ENCODE measurements at regions not wholly inside any gene's neighbourhood (a gene's known extent, or its start where the extent isn't known, plus 50 kb on each side); places are given as distances from the start of the nearest gene placed in this dataset.
"Not testable (repeated sequence)": the region's sequence is repeated elsewhere in the genome, so short reads cannot be mapped to it uniquely, and the experiment has no call there.

- DNase-seq; in situ Hi-C loops (cut with HindIII; ENCODE audit: low pct_ligation_motif_present, low pct_unique_long_range_greater_than_20kb, low sequenced_read_pairs): not testable (repeated sequence)
These were observed 355.1 kb upstream of the TNC start for GRCh38 chr9:115473032-115473431.

DNA sequence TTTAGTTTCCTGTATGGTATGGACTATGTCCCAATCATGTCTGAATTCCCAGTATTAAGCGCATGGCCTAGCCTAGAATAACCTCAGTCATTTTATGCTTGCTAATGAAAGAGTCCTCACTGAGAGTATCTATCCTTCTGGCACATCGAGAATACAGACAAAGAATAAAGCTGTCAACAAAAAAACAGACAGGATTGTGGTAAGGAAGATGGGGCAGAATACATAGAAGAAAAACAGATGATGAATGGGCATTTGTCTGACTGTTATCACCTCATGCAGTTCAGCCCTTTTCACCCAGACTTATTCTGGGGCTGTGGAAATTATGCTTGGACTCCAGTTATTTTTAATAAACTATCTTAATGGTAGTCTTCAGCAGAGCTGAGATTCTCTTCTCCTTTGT is 363.8 kb upstream of the TNC start:
- in situ Hi-C loops (cut with HindIII; ENCODE audit: low pct_ligation_motif_present, low pct_unique_long_range_greater_than_20kb, low sequenced_read_pairs), result no loop called here
- DNase-seq, result no peak

DNA sequence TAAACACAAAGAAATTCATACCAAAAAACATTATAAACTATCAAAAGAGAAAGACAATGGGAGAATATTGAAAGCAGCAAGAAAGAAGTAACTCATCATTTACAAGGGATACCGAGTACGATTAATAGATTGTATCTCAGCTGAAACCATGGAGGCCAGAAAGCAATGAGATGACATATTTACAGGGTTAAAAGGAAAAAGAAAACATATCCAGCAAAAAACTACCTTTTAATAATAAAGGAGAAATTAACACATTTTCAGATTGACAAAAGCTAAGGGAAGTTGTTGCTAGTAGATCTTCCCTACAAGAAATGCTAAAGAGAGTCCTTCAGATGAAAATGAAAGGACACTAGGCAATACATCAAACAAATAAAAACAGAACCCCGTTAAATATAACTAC is 364.8 kb upstream of the TNC start:
- DNase-seq, result no peak
- in situ Hi-C loops (cut with HindIII; ENCODE audit: low pct_ligation_motif_present, low pct_unique_long_range_greater_than_20kb, low sequenced_read_pairs), result no loop called here

DNA sequence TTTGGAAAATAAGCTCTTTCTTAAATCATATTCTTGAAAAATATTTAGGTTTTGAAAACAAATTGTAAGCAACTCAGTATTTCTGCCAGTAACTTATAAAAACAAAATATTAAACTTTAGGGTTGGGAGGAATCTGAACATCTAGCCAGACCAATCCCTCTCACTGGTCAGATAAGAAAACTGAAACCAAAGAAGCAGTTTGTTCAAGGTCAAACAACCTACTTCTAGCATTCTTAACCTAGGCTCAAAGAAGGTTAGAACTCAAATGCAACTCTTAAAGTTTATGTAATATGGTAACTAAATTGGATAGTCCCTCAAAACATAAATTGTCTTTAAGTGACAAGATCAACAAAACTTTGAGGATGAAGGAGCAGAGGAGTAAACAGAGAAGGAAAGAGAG is 374.9 kb upstream of the TNC start:
- in situ Hi-C loops (cut with HindIII; ENCODE audit: low pct_ligation_motif_present, low pct_unique_long_range_greater_than_20kb, low sequenced_read_pairs), result no loop called here
- no peak for DNase-seq

- no peak for DNase-seq
- in situ Hi-C loops (cut with HindIII; ENCODE audit: low pct_ligation_motif_present, low pct_unique_long_range_greater_than_20kb, low sequenced_read_pairs), result no loop called here
These were observed 376.4 kb upstream of the TNC start for GRCh38 chr9:115494393-115494792.

GRCh38 chr9:115495052-115495635 is 377.2 kb upstream of the TNC start:
- no peak for DNase-seq
- in situ Hi-C loops (cut with HindIII; ENCODE audit: low pct_ligation_motif_present, low pct_unique_long_range_greater_than_20kb, low sequenced_read_pairs), result no loop called here

DNA sequence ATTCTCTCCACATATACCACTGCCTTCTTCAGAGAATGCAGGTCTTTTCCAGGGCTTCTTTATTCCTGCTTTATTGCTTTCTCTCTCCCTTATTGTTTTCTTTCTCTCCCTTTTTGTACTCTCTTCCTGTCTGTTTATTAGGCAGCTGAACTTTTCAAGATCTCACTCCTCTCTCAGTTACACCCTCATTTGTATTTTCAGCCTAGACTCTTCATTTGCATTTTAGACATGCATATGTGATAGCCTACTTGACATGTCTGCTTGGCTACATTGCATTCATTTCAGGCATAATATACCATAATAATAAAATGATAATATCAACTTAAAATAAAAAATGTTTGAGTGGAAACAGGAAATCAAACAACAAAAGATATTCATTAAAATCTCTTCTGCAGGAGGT is 377.9 kb upstream of the TNC start:
- DNase-seq, result no peak
- in situ Hi-C loops (cut with HindIII; ENCODE audit: low pct_ligation_motif_present, low pct_unique_long_range_greater_than_20kb, low sequenced_read_pairs), result no loop called here

GRCh38 chr9:115498303-115498702 is 380.3 kb upstream of the TNC start:
- in situ Hi-C loops (cut with HindIII; ENCODE audit: low pct_ligation_motif_present, low pct_unique_long_range_greater_than_20kb, low sequenced_read_pairs), result no loop called here
- no peak for DNase-seq

DNA sequence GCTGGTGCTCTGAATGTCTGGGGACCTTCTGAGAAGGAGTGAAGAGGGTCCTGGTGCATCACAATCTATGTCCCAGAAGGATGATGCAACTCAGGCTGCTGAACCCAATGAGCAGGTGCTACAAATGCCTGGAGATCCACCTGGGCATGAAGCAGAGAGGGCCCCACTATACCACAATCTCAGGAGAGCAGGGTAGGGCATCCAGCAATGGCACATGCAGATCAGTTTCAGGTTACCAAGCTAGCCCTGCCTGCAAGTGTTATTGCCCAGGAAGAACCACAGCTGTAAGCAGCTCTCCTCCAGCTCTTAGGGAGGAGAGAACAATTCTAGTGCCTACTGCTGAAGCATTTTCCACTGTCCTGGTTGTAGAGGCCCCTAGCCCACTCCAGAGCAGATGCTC is 389.2 kb upstream of the TNC start:
- DNase-seq, result no peak
- in situ Hi-C loops (cut with HindIII; ENCODE audit: low pct_ligation_motif_present, low pct_unique_long_range_greater_than_20kb, low sequenced_read_pairs), result no loop called here

DNA sequence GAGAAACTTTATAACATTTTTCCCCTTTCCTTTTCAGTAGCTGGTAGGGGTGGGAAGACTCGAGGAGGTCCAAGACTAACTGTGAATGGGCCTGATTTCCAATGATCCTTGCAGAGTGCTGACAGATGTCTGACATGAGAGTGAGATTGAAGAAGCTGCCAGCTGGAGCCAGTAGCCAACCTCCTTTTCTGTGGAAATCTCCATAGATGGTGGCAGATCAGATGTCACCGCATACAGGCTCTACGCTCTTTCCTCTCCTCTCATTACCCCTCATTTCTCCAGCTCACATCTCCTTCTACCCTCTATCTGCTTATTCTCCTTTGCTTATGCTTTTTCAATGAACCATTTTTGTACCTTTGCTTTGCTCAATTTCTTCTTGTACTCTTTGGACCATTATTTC is 395.2 kb upstream of the TNC start:
- in situ Hi-C loops (cut with HindIII; ENCODE audit: low pct_ligation_motif_present, low pct_unique_long_range_greater_than_20kb, low sequenced_read_pairs), result no loop called here
- DNase-seq, result no peak

- in situ Hi-C loops (cut with HindIII; ENCODE audit: low pct_ligation_motif_present, low pct_unique_long_range_greater_than_20kb, low sequenced_read_pairs), result no loop called here
- no peak for DNase-seq
These were observed 396.5 kb upstream of the TNC start for GRCh38 chr9:115514454-115514853.

GRCh38 chr9:115517335-115518075 is 399.5 kb upstream of the TNC start:
- no peak for DNase-seq
- in situ Hi-C loops (cut with HindIII; ENCODE audit: low pct_ligation_motif_present, low pct_unique_long_range_greater_than_20kb, low sequenced_read_pairs), result no loop called here

DNA sequence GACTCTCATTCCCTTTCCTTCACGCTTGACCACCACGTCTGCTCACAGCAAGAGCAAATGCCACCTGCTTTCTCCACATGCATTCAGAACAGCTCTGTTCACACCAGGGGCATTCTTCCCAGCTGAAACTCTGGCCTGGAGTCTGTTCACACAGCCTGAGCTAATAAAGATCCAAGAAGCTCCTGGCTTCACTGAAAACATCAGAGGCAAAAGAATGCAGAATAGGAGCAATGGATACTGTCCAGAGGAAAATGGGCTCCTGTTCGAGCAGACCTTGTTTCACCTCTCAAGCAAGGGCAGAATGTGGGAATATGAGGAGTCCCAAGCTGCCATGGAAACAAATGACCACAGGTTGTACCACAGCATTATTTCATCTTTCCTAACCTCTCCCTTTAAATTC is 402.7 kb upstream of the TNC start:
- in situ Hi-C loops (cut with HindIII; ENCODE audit: low pct_ligation_motif_present, low pct_unique_long_range_greater_than_20kb, low sequenced_read_pairs), result no loop called here

GRCh38 chr9:115522912-115523311 is 405.0 kb upstream of the TNC start:
- in situ Hi-C loops (cut with HindIII; ENCODE audit: low pct_ligation_motif_present, low pct_unique_long_range_greater_than_20kb, low sequenced_read_pairs), result no loop called here
- no peak for DNase-seq

More for the DNA sequence above, 402.7 kb upstream of the TNC start:
- no peak for DNase-seq

DNA sequence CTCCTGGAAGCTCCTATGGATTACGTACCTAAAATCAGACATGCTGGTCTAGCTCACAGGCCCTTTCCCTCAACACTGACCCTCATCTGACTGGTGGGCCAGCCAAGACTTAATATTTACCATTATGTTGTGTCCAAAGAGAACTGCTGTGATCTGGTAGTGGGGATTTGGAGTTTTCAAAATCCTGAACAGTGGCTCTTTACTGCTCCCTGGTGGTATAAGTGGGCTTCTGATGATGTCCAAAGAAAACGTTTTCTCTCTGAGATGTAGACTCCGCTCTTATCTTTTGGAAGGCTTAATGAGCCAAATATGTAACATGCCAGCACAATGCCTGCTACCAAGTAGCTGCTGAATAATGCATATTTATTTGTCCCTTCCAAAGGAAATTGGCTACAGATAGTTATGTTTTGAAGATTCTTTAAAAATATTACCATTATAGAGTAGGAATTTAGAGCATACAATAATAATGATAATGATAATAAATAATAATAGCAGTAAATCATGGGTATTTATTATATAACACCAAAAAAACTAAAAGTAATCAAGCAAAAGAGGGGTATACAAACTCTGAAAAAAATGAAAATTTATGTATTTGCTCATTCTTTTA is 406.6 kb upstream of the TNC start:
- in situ Hi-C loops (cut with HindIII; ENCODE audit: low pct_ligation_motif_present, low pct_unique_long_range_greater_than_20kb, low sequenced_read_pairs), result no loop called here
- DNase-seq, result peak; percentile 57

- no peak for DNase-seq
- in situ Hi-C loops (cut with HindIII; ENCODE audit: low pct_ligation_motif_present, low pct_unique_long_range_greater_than_20kb, low sequenced_read_pairs), result no loop called here
These were observed 407.4 kb upstream of the TNC start for GRCh38 chr9:115525111-115526058.

GRCh38 chr9:115531410-115532125 is 413.6 kb upstream of the TNC start:
- in situ Hi-C loops (cut with HindIII; ENCODE audit: low pct_ligation_motif_present, low pct_unique_long_range_greater_than_20kb, low sequenced_read_pairs), result no loop called here
- no peak for DNase-seq

- no peak for DNase-seq
- in situ Hi-C loops (cut with HindIII; ENCODE audit: low pct_ligation_motif_present, low pct_unique_long_range_greater_than_20kb, low sequenced_read_pairs), result no loop called here
These were observed 415.6 kb upstream of the TNC start for GRCh38 chr9:115533511-115533910.
